ENCODE measurements at regions not wholly inside any gene's neighbourhood (a gene's known extent, or its start where the extent isn't known, plus 50 kb on each side); places are given as distances from the start of the nearest gene placed in this dataset.

DNA sequence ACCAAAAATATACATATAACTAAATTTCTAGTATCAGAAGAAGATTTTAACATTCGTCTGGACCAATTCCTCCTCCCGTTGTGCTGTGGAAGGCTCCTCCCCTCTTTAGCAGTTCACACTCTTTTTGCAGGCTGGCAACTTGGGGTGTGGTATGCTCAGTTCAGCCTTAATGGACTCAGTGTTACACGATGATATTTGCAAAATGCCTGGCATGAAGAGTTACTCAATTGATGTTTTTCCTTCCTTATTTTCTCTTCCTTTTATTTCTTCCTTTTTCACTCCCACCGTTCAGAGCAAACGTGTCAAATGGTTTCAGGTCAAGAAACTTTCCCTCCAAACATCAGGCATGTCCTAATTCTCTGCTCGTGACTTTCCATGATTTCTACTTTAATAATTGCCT, 248.3 kb downstream of the PHF14 start:
- no peak for DNase-seq
- intact Hi-C loops (cut with DNase I), result no loop called here
- ATAC-seq, result peak in 1 of 2 donors; percentile 36

DNA sequence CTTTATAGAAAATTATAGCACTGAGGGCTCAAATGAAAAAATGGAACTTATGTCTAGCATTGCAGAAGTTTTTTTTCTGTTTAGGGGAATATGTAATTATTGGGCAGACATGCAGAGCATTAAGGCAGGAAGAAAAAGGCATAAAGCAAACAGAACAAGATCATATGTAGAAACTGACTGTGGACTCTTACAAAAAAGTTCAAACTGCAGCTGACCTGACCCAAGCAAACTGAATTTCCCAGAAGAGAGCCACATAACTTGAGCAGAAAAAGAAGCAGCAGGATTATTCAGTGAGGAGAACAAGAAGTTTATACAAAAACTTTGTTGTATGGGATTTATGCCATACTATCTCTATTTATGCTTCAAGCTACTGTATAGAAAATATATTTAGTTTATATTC, 250.9 kb downstream of the PHF14 start:
- intact Hi-C loops (cut with DNase I), result no loop called here
- DNase-seq, result no peak
- ATAC-seq, result no peak

DNA sequence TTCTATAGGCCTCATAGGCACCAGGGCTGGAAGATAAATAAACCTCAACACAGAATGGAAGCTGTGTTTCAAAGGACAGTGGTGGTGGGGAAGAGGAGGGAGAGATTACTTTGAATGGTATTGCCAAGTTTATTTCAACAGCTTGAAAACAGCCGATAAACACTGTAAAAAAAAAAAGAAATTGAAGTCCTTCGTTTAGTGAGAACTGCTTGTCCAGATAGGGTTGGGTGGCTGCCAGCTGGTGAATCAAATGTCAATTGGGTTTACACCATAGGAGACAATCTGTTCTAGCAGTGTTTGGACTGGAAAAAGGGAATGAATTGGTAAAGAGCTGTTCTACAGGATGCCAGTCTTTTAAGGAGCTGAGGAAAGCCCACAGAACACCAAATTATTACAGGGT, 254.8 kb downstream of the PHF14 start:
- ATAC-seq (peak; percentile 93), DNase-seq (peak; percentile 85)
- intact Hi-C loops (cut with DNase I), result no loop called here

DNA sequence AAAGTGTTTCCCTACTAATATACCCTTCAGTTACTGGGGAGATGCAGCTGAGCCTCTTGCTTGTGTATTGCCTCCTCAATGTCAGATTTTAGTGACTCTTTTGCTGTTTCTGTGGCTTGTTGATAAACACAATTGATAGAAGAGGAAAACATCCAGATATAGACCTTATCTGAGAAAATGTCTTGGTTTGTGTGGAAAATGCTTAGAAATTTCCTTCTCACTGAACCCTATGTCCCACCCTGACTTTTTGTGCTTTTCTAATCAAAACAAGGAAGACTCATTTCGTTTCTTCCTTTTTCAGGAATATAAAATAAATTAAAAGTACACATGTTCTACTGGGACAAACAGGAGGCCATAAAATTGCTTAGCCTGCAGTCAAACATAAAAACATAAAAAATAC, 257.5 kb downstream of the PHF14 start:
- ATAC-seq (no peak), DNase-seq (no peak)
- intact Hi-C loops (cut with DNase I), result no loop called here

DNA sequence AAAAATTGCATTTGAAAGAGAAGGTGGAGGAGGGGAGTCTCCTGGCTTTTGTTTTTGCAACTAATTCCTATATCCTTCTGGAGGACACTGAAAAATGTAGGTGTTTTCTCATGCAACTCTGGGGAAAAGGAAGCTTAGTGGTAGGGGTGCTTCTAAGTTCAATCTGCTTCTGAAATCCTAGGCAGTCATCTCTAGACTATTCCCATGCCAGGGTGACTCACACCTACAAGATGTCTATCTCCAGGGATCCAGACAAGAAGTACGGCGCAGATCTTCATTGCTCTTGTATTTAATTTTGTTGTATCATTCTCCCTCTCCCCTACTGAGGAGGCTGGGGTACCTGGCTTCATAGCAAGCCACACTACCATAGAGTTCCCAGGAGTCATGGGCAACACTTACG, 258.8 kb downstream of the PHF14 start:
- intact Hi-C loops (cut with DNase I), result no loop called here
- DNase-seq (no peak), ATAC-seq (no peak)

DNA sequence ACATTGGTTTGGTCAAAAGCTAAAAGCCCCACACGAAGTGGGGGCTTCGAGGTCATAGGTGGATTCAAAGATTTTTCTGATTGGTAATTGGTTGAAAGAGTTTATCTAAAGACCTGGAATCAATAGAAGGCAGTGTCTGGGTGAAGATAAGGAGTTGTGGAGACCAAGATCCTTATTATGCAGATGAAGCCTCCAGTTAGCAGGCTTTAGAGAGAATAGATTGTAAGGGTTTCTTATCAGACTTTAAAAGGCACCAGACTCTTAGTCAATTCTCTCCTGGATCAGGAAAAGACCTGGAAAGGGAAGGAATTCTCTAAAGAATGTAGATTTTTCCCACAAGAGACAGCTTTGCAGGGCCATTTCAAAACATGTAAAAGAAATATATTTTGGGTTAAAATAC, 260.2 kb downstream of the PHF14 start:
- intact Hi-C loops (cut with DNase I), result no loop called here

DNA sequence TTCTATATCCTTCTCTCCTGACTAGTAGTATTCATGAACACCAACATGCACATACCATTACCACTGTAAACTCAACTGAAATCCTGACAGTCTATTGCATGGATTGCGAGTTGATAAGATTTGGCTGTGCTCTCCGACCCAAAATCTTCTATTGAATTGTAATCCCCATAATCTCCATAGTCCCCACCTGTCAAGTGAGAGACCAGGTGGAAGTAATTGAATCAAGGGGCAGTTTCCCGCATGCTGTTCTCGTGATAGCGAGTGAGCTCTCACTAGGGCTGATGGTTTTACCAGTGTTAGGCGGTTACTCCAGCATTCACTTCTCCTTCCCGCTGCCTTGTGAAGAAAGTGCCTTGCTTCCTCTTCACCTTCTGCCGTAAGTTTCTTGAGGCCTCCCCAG, 261.8 kb downstream of the PHF14 start:
- intact Hi-C loops (cut with DNase I), result no loop called here
- DNase-seq (no peak), ATAC-seq (no peak)

More for the DNA sequence above, 260.2 kb downstream of the PHF14 start:
- no peak for DNase-seq
- no peak for ATAC-seq

DNA sequence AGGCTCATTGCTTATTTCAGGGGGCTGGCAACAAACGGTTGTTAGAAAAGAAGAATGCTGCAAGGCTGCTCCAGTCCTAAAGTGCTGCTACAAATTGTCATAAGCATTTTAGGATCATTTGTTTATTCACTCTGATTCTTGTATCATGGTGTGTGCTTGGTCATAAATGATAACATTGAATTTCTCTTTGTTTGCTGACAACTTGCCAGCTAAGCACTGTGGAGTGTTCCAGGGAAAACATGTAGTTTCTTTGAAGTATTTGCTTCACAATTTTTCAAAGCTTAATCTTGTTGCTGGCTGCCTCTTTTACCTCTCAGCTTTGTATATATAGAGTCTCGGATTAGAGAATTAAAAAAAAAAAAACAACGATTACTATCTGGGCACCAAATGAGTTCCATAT, 263.0 kb downstream of the PHF14 start:
- intact Hi-C loops (cut with DNase I), result no loop called here
- ATAC-seq, result no peak
- DNase-seq, result no peak

DNA sequence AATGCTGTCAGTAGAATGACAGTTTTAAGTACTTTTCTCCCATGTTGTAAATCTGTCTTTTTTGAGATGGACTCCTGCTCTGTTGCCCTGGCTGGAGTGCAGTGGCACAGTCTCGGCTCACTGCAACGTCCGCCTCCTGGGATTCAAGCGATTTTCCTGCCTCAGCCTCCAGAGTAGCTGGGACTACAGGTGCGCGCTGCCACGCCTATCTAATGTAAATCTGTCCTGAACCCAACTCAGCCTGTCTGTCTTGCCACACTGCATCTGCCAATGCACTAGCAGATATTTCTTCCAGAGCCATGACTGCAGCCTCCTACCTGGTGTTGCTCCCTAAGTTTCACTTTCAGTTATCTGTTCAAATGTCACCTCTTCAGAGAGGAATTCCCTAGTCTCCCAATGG, 264.1 kb downstream of the PHF14 start:
- intact Hi-C loops (cut with DNase I), result no loop called here
- no peak for DNase-seq
- no peak for ATAC-seq

DNA sequence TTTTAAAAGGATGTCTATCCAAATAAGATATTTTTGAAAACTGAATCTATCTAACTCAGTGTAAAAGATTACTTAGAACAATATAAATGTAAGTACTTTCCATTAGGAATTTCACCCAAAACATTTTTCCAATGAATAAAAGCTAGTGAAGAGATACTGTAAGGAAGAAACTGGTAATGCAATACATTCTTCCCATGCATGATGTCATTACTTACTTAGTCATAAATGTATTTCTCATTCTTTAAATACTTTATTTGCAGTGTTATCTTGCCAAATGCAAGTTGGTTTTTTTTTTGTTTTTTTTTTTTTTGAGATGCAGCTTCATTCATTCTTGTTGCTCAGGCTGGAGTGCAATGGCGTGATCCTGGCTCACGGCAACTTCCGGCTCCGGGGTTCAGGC, 265.6 kb downstream of the PHF14 start:
- no peak for ATAC-seq

DNA sequence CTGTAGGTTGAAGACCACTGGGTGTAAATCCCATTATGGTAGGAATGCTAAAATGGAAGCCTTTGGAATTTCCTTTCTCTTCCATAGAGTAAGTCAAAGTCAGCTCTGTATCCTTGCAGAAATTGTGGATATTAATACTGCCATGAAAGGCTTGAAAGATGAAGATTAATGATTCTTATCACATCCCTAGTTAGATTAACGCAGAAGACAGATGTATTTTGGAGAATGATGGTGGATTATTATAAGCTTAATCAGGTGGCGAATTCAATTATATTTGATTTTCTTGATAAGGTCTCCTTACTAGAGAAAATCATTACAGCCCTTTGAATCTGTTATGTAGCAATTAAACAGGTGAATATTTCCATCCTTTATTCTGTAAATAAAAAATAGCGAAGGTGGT, 270.1 kb downstream of the PHF14 start:
- DNase-seq (no peak), ATAC-seq (no peak)
- intact Hi-C loops (cut with DNase I), result no loop called here

More for the DNA sequence above, 265.6 kb downstream of the PHF14 start:
- DNase-seq, result no peak
- intact Hi-C loops (cut with DNase I), result no loop called here

DNA sequence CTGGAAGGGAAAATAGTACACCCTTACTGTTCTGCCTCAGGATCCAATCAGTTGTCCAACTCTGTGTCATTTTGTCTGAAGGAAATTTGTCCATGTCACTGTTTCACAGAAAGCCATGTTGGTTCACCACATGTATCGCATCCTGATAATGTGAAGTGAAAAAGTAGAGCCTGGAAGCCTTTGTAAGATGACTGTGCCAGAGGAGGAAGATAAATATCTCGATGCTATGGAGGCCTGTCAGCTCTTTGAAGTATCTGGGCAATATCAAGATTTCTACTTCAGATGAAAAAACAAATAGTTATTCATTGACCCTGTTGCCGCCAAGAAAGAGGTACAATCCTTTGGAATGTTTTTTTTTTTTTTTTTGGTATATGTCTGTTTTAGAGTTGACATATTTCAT, 270.5 kb downstream of the PHF14 start:
- intact Hi-C loops (cut with DNase I), result no loop called here
- ATAC-seq, result no peak
- no peak for DNase-seq

DNA sequence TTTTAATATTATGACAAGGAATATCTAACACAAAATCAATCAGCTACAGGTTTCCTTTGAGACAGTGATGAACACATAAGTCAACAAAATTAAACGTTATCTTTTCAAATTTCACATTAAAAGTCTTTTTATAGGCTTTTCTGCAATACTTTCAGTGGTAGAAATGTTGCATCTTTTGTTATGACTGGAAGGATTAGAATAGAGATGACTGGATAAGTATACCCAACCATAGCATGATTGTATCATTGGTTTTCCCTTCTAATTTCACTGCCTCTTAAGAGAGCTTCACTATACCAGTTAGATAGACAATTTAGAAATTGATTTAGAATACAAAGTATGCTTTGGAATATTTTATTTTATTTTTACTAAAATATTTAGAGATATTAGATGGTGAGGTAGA, 273.9 kb downstream of the PHF14 start:
- intact Hi-C loops (cut with DNase I), result no loop called here
- no peak for DNase-seq
- ATAC-seq, result no peak

DNA sequence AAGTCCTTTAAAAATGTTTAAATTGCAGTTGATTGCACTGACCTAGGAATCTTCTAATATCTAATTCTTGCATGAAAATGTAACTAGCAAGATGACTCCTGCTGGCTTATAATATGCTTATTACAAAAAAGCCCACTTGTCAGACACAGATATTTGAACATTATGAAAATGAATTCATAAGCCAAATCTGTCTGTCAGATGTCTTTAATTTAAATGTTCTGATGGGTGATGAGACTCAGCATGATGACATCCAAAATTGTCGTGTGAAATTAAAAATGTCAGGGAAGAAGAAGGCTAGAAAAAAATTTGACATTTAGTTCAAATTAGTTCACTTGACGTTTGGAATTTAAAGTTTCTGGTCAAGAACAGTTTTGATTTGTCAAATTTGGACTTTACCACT, 277.8 kb downstream of the PHF14 start:
- DNase-seq, result no peak
- intact Hi-C loops (cut with DNase I), result no loop called here
- no peak for ATAC-seq

DNA sequence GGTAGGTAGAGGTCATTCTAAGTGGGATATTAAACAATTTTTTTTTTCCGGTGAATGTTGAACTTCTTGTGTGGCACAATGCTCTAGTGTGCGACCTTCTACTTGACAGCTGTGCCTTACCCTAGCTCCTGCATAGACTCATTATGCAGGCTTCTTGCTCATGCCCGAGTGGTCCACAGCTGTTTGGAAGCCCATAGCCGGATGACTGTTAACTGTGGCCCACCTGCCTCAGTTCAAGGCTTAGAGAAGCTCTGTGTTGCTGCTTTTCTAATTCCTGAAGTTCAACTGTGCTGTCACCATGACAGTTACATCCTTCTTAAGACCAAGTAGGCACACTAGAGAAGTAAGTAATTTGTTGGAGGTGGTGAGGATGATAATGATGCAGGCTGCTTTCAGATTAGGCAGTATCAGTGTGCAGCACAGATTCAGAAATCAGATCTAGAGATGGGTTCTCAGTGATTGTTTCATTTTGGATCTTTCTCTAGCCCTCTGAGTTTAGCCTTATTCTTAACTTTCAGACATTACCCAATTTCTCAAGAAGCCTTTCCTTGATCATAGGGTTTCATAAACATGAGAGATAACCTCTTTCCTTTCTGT, 278.4 kb downstream of the PHF14 start:
- no peak for DNase-seq
- no peak for ATAC-seq
- intact Hi-C loops (cut with DNase I), result no loop called here

DNA sequence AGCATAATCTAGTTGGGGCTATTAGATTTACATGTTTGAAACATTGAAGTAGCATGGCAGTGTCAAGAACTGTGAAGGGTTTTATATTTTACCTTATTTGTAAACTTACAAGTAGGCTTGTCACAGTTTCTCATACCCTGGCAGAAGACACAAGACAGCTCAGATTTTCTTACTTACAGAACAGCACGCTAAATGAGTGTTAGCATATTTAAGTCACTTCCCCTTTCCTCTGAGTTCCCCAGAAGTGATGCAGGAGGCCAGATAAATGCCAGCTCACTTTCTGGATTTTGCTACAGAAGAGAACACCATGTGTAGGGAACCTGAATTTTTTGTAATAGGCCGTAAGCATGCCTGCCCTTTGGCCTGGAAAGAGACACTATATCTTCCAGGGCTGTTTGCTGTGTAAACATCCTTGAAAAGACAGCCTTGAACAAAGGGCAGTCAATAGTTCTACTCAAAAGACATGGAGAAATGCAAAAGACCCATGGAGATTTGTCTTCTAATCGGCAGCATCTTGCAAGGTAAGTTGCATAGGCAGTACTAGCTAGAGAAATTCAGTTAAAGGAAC, 279.1 kb downstream of the PHF14 start:
- DNase-seq, result no peak
- ATAC-seq, result no peak
- intact Hi-C loops (cut with DNase I), result no loop called here

DNA sequence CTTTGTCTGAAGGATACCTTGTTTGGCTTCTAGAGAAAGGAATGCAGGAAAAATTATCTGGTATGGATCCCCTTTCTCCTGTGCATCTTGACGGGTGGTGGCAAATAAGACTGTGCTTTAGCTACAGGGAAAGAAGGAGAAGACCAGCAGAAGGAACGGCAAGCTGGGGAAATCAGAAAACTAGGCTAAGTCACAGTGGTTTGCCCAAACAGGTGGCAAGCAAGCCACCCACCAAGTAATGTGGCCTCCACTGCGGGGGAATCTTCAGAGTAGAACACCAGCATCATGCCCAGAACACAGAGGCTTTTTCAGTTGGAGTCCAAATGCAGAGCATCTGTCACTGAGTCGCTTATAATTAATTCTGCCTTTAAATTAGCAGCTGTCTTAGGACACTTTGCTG, 282.8 kb downstream of the PHF14 start:
- intact Hi-C loops (cut with DNase I), result no loop called here
- ATAC-seq, result no peak
- DNase-seq, result no peak

DNA sequence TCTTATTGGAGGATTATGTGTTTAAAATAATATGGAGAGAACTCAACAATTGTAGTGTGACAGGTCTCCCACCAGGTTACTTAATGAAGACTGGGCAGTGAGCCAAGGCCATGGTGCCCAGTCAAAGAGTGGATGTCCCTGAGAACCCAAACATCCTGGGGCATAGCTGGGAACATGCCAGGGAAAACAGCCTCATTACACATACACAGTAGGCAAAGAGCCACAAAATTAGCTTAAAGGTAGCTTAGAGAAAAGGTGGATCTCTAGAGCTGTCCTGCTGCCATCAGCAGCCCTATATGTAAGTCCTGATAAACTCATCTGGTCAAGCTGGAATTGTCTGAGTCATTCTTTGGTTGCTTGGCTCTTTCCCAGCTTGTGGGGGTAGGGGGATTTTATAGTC, 287.8 kb downstream of the PHF14 start:
- no peak for DNase-seq
- no peak for ATAC-seq
- intact Hi-C loops (cut with DNase I), result no loop called here

DNA sequence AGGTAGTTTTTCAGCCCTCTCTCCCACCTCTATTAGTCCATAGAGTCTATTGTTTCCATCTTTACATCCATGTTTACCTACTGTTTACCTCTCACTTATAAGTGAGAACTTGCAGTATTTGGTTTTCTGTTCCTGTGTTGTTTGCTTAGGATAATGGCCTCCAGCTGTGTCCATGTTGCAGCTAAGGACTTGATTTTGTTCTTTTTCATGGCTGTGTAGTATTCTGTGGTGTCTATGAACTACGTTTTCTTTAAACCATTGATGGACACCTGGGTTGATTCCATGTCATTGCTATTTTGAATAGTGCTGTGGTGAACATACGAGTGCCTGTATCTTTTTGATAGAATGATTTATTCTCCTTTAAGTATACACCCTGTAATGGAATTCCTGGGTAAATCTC, 292.4 kb downstream of the PHF14 start:
- intact Hi-C loops (cut with DNase I), result no loop called here
- no peak for DNase-seq
- no peak for ATAC-seq

DNA sequence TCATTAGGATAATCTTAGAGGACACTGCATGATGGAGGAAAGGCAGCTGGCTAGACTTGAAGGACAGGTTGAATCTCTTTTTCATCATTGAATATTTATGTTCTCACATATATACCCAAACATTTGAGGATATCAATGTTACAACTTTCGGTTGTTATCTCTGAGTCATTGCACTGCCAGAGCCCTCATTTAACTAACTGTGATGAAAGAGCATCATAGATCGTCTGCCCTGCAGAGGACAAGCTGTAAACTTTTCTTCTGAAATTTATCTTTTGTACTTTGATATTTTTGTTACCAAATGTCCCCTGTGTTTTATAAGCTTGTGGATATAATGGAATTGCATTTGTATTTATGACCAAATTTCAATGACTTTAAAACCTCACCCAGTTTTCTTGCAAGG, 298.7 kb downstream of the PHF14 start:
- no peak for ATAC-seq
- no peak for DNase-seq
- intact Hi-C loops (cut with DNase I), result no loop called here

DNA sequence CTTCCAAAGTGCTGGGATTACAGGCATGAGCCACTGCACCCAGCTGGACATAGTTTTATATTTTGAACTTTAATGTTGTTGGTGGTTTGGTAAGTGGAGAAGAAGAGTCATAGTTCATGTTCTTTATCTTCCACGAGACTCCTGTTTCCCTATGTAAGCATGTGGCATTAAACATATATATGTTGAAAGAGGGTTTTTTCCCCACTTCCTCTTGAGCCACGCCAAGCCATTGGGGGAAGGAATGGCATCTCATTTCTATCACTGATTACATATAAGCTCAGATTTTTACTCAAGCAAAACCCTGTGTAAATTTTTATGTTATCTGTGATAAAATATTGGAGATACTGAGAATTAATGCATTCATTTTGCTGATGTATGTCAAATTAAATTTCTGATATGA, 300.4 kb downstream of the PHF14 start:
- ATAC-seq, result no peak
- intact Hi-C loops (cut with DNase I), result no loop called here
- DNase-seq, result no peak

DNA sequence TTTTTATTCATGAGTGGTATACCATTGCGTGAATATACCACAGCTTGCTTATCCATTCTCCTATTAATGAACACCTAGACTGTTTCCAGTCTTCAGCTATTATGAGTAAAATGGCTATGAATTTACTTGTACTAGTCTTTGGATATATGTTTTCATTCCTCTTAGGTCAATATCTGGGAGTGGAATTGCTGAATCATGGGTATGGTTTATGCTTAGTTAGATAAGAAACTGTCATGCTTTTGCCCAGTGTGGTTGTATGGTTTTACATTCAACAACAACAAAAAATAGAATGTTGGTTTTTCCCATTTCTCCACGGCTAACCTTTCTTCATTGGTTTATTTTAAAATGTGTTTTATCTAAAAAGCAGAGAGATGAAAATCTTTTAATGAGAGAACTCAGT, 308.3 kb downstream of the PHF14 start:
- no peak for ATAC-seq
- no peak for DNase-seq
- intact Hi-C loops (cut with DNase I), result no loop called here
